Omental fat pad (tissue), 3 donors: ENCODE measurements at regions not wholly inside any gene's neighbourhood (a gene's known extent, or its start where the extent isn't known, plus 50 kb on each side); places are given as distances from the start of the nearest gene placed in this dataset.
"Not testable (repeated sequence)": the region's sequence is repeated elsewhere in the genome, so short reads cannot be mapped to it uniquely, and the experiment has no call there.

Experiments
- ATAC-seq: fragments of 150-250 bp; one replicate; pipeline ENCODE4 v1.9.1; 2016; ENCODE audit warnings: mild to moderate bottlenecking, moderate library complexity; ENCODE audit not compliant: low FRiP score
- DNase-seq: peaks from one replicate; pipeline ENCODE4 v3.0.0-alpha.2; 2019; ENCODE audit warnings: low spot score
- TF ChIP-seq, protein P1 (sequence below), 3 donors: fragments of 450-650 bp; IDR thresholded peaks; one replicate each; pipeline ENCODE4 v1.5.1; 2016 to 2017; ENCODE audit warnings: antibody characterized with exemption in 3 of 3, mild to moderate bottlenecking in 3 of 3, moderate library complexity in 2 of 3

DNA sequence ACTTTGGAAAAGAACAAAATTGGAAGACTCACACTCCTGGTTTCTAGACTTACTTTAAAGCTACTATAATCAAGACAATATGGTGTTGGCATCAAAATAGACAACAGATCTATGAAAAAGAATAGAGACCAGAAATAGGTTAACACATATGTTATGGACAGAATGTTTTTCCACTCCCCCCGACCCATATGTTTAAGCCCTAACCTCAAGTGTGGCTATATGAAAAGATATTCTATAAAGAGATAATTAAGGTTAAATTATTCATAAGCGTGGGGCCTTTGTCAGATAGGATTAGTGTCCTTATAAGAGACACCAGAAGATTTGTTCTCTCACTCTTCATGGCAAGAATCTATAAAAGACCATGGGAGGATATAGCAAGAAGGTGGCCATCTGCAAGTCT lies 440.0 kb downstream of the AASDHPPT start:
- DNase-seq = no peak
- ATAC-seq = no peak
- TF ChIP-seq, protein P1, sequence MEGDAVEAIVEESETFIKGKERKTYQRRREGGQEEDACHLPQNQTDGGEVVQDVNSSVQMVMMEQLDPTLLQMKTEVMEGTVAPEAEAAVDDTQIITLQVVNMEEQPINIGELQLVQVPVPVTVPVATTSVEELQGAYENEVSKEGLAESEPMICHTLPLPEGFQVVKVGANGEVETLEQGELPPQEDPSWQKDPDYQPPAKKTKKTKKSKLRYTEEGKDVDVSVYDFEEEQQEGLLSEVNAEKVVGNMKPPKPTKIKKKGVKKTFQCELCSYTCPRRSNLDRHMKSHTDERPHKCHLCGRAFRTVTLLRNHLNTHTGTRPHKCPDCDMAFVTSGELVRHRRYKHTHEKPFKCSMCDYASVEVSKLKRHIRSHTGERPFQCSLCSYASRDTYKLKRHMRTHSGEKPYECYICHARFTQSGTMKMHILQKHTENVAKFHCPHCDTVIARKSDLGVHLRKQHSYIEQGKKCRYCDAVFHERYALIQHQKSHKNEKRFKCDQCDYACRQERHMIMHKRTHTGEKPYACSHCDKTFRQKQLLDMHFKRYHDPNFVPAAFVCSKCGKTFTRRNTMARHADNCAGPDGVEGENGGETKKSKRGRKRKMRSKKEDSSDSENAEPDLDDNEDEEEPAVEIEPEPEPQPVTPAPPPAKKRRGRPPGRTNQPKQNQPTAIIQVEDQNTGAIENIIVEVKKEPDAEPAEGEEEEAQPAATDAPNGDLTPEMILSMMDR (IDR thresholded peaks at IDR 0.05) = no peak

DNA sequence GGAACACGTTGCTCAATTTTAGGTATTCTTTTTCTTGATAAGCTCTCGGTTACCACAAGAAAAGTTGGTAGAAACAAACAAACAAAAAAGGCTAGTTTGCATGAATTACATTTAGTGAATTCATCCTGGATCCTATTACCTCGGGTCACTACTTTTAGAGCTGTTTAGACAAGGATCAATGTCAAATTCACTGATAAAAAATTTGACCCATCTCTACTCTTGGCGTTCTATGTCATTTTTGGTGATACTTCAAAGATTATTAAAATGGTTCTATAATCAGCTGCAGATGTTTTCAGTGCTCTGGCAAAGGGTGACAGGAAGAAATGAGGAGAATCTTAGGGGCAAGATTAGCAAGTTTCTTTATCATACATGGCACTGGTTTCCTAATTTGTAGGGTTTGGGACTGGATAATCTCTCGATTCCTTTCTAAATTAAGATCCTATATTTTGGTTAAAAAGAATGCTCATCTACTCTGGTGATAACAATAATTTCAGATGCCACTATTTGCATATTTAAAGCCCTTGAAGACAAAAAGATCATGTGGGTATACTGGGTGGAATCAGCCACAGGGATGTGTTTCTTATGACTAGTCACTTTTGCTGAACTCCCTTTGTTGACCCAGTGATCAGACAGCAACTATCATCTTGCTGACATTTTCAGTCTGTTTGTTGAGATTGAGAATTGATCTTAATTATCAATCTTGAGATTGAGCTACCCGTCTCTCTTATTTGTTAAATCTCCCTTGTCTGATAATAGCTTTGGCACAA lies 442.9 kb downstream of the AASDHPPT start:
- TF ChIP-seq, protein P1 (IDR thresholded peaks at IDR 0.05) = no peak
- DNase-seq (no peak), ATAC-seq (no peak)

GRCh38 chr11:106520920-106521319 lies 443.5 kb downstream of the AASDHPPT start:
- ATAC-seq (no peak), DNase-seq (no peak)
- TF ChIP-seq, protein P1 (IDR thresholded peaks at IDR 0.05) = no peak

DNA sequence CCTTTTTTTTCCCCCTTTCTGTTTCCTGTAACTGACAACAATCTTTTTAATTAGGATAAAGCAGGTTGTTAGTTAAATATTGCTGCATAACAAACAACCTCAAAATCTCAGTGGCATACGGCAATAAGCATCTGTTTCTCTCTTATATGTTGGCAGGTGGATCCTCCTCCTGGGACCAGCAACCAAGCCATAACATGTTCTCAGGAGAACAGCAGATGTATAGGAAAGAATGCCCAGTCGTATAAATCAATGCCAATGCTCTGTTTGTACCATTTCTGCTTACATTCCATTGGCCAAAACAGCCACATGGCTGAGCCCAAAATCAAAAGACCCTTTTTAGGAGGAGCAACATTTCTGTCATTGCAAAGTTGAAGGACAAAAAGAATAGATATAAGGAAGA lies 445.7 kb downstream of the AASDHPPT start:
- no peak for DNase-seq
- TF ChIP-seq, protein P1 (IDR thresholded peaks at IDR 0.05) = no peak
- ATAC-seq = no peak

DNA sequence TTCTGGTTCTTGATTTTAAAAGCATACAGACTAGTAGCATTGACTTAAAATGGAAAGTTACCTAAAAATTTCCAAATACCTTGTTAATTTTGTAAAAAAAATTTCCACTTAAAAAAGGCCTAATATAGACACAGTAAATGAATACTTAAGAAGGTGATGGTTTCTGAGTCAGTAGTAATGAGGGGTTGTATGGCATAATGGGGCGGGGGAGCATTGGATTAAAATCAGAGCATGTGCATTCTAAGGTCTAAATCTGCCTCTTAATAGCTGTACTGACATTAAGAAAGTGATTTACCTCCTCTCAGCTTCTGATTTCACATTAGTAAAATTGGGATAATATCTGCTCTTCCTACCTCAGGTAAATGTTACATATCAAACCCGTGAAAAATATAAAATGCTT lies 446.5 kb downstream of the AASDHPPT start:
- no peak for DNase-seq
- TF ChIP-seq, protein P1 (IDR thresholded peaks at IDR 0.05) = no peak
- ATAC-seq = no peak

- no peak for DNase-seq
- TF ChIP-seq, protein P1 (IDR thresholded peaks at IDR 0.05) = no peak
- ATAC-seq = no peak
These were observed 447.0 kb downstream of the AASDHPPT start for GRCh38 chr11:106524436-106524835.

GRCh38 chr11:106531648-106532047 lies 454.2 kb downstream of the AASDHPPT start:
- not testable (repeated sequence) for ATAC-seq

More at GRCh38 chr11:106531648-106532047, 454.2 kb downstream of the AASDHPPT start:
- not testable (repeated sequence) for DNase-seq
